ENCODE measurements at regions not wholly inside any gene's neighbourhood (a gene's known extent, or its start where the extent isn't known, plus 50 kb on each side); places are given as distances from the start of the nearest gene placed in this dataset.
A peak's percentile ranks its signal among the peaks of the same experiment; 100 is the strongest.
"Not testable (repeated sequence)": the region's sequence is repeated elsewhere in the genome, so short reads cannot be mapped to it uniquely, and the experiment has no call there.

DNA sequence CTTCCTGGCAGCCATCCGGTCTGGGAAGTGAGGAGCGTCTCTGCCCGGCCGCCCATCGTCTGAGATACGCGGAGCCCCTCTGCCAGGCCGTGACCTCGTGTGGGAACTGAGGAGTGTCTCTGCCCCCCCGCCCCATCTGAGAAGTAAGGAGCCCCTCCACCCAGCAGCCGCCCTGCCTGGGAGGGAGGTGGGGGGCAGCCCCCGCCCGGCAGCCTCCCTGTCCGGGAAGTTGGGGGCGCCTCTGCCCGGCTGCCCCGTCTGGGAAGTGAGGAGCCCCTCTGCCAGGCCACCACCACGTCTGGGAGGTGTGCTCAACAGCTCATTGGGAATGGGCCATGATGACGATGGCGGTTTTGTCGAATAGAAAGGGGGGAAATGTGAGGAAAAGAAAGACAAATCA lies 130.4 kb downstream of the OR52B4 start:
- H2AK5ac ChIP-seq (ENCODE audit: low read depth, low read length); H3K4me3 ChIP-seq (ENCODE audit: low read length in 2 of 2); H3K9ac ChIP-seq (ENCODE audit: low read depth, low read length, poor library complexity); H3K36me3 ChIP-seq (replicated peaks in 1 of 2; ENCODE audit: control insufficient read depth in 2 of 2, insufficient read depth in 2 of 2, low read length in 2 of 2); H3K27me3 ChIP-seq (ENCODE audit: control insufficient read depth in 3 of 3, insufficient read depth in 3 of 3, low read depth in 1 of 3, low read length in 3 of 3); H4K91ac ChIP-seq (ENCODE audit: low read depth, low read length, poor library complexity); H3K18ac ChIP-seq (ENCODE audit: low read length); H3K14ac ChIP-seq (ENCODE audit: low read length); H3K4me2 ChIP-seq (ENCODE audit: insufficient read depth, low read length, poor library complexity, severe bottlenecking); H3K23ac ChIP-seq (ENCODE audit: low read depth, low read length, poor library complexity); H3K4ac ChIP-seq (ENCODE audit: low read length); H2BK5ac ChIP-seq (ENCODE audit: low read length); H2AFZ ChIP-seq (ENCODE audit: low read length); H2BK120ac ChIP-seq (ENCODE audit: low read depth, low read length); H3K4me1 ChIP-seq (ENCODE audit: control insufficient read depth in 2 of 2, insufficient read depth in 1 of 2, low read depth in 1 of 2, low read length in 2 of 2); H2BK12ac ChIP-seq (ENCODE audit: low read length); H4K8ac ChIP-seq (ENCODE audit: low read depth, low read length); H3K79me1 ChIP-seq (ENCODE audit: low read depth, low read length); H3K27ac ChIP-seq (replicated peaks; ENCODE audit: low read length); DNase-seq (ENCODE audit: low spot score); H3K9me3 ChIP-seq (replicated peaks in 1 of 2; ENCODE audit: control insufficient read depth in 2 of 2, insufficient read depth in 1 of 2, low read depth in 1 of 2, low read length in 2 of 2); H2BK15ac ChIP-seq (ENCODE audit: low read length): not testable (repeated sequence)
- WGBS, 2 donors (ENCODE audit: extremely low coverage in 2 of 2, insufficient read length in 2 of 2, insufficient replicate concordance in 1 of 2), result no CpG with 5 or more reads among the region's 21 CpGs

GRCh38 chr11:4218857-4219256 lies 124.3 kb downstream of the RRM1 start:
- not testable (repeated sequence) for H3K14ac ChIP-seq (ENCODE audit: low read length); H3K23ac ChIP-seq (ENCODE audit: low read depth, low read length, poor library complexity); H3K4me1 ChIP-seq (ENCODE audit: control insufficient read depth in 2 of 2, insufficient read depth in 1 of 2, low read depth in 1 of 2, low read length in 2 of 2); H2AFZ ChIP-seq (ENCODE audit: low read length); H3K79me1 ChIP-seq (ENCODE audit: low read depth, low read length); H3K36me3 ChIP-seq (replicated peaks in 1 of 2; ENCODE audit: control insufficient read depth in 2 of 2, insufficient read depth in 2 of 2, low read length in 2 of 2); H3K27ac ChIP-seq (replicated peaks; ENCODE audit: low read length); H3K9ac ChIP-seq (ENCODE audit: low read depth, low read length, poor library complexity); H3K4me3 ChIP-seq (ENCODE audit: low read length in 2 of 2); H2BK12ac ChIP-seq (ENCODE audit: low read length); H2BK15ac ChIP-seq (ENCODE audit: low read length); H4K91ac ChIP-seq (ENCODE audit: low read depth, low read length, poor library complexity); H2AK5ac ChIP-seq (ENCODE audit: low read depth, low read length); H3K4me2 ChIP-seq (ENCODE audit: insufficient read depth, low read length, poor library complexity, severe bottlenecking); H3K9me3 ChIP-seq (replicated peaks in 1 of 2; ENCODE audit: control insufficient read depth in 2 of 2, insufficient read depth in 1 of 2, low read depth in 1 of 2, low read length in 2 of 2); H2BK120ac ChIP-seq (ENCODE audit: low read depth, low read length); H2BK5ac ChIP-seq (ENCODE audit: low read length); H3K4ac ChIP-seq (ENCODE audit: low read length); H3K18ac ChIP-seq (ENCODE audit: low read length); H4K8ac ChIP-seq (ENCODE audit: low read depth, low read length); DNase-seq (ENCODE audit: low spot score)
- peaks cover 0 to 13% (median 0%) of the 10 kb centered on the region in 3 experiments for H3K27me3 ChIP-seq (ENCODE audit: control insufficient read depth in 3 of 3, insufficient read depth in 3 of 3, low read depth in 1 of 3, low read length in 3 of 3)
- WGBS, 2 donors (ENCODE audit: extremely low coverage in 2 of 2, insufficient read length in 2 of 2, insufficient replicate concordance in 1 of 2), result no CpG with 5 or more reads among the region's 4 CpGs

DNA sequence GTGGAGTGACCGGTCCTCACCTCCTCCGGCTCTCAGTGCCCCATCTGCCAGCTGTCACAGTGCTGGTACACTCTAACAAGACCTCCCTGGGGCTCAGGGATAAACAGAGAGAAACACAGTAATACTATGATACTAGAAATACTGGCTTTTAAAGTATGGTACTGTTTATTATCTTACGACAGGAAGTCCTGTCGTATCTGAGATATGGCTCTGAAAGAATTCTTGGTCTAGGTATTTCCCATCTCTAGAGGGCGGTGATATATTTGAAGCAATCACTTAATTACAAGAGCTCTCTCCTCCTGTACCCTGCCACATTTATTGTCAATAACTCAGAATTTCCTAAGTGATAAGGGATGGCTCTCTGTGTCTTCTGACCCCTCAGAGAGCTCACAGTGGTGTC lies 119.1 kb downstream of the RRM1 start:
- no CpG with 5 or more reads among the region's 5 CpGs for WGBS, 2 donors (ENCODE audit: extremely low coverage in 2 of 2, insufficient read length in 2 of 2, insufficient replicate concordance in 1 of 2)
- no peak overlapping the region for H3K27ac ChIP-seq (replicated peaks; ENCODE audit: low read length)
- no peak overlapping the region for H3K14ac ChIP-seq (ENCODE audit: low read length)

DNA sequence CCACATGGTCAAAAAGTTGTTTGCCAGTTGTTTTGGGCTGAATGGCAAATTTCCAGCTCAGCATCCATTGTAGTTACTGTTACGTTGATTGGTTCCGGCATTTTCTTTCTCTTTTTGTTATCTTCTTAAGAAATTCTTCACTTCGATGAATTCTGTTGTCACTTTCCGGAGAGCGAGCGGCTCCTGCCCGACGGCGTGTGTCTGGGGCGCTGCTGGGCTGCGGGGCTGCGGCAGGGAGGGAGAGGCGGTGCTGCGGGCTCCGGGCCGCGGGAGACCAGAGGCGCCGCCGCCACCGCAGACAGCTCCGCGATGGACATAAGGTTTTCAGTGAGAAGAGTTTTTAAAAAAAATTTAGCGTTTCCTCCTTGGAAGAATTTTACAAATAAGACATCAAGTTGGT lies 117.4 kb downstream of the RRM1 start:
- Histone ChIP-seq H3K9ac (ENCODE audit: low read depth, low read length, poor library complexity) (no peak overlapping the region), H3K18ac (ENCODE audit: low read length) (no peak overlapping the region), H4K91ac (ENCODE audit: low read depth, low read length, poor library complexity) (no peak overlapping the region), H3K4me1 (ENCODE audit: control insufficient read depth in 2 of 2, insufficient read depth in 1 of 2, low read depth in 1 of 2, low read length in 2 of 2) (no peaks in the 10 kb centered on the region), H2BK15ac (ENCODE audit: low read length) (no peak overlapping the region), H4K8ac (ENCODE audit: low read depth, low read length) (no peak overlapping the region), H2BK5ac (ENCODE audit: low read length) (no peak overlapping the region), H3K4ac (ENCODE audit: low read length) (no peak overlapping the region), H3K14ac (ENCODE audit: low read length) (no peak overlapping the region), H3K4me3 (ENCODE audit: low read length in 2 of 2) (no peak overlapping the region), H3K36me3 (replicated peaks in 1 of 2; ENCODE audit: control insufficient read depth in 2 of 2, insufficient read depth in 2 of 2, low read length in 2 of 2) (no peaks in the 10 kb centered on the region), H3K23ac (ENCODE audit: low read depth, low read length, poor library complexity) (no peak overlapping the region), H3K27me3 (ENCODE audit: control insufficient read depth in 3 of 3, insufficient read depth in 3 of 3, low read depth in 1 of 3, low read length in 3 of 3) (peaks cover 0 to 58% (median 9%) of the 10 kb centered on the region in 3 experiments), H2BK12ac (ENCODE audit: low read length) (no peak overlapping the region), H3K9me3 (replicated peaks in 1 of 2; ENCODE audit: control insufficient read depth in 2 of 2, insufficient read depth in 1 of 2, low read depth in 1 of 2, low read length in 2 of 2) (no peaks in the 10 kb centered on the region), H2BK120ac (ENCODE audit: low read depth, low read length) (no peak overlapping the region), H2AFZ (ENCODE audit: low read length) (peak overlapping the region; percentile 35), H3K27ac (replicated peaks; ENCODE audit: low read length) (no peak overlapping the region), H3K4me2 (ENCODE audit: insufficient read depth, low read length, poor library complexity, severe bottlenecking) (peak overlapping the region; percentile 39), H2AK5ac (ENCODE audit: low read depth, low read length) (no peak overlapping the region), H3K79me1 (ENCODE audit: low read depth, low read length) (no peaks in the 10 kb centered on the region)
- no CpG with 5 or more reads among the region's 24 CpGs for WGBS, 2 donors (ENCODE audit: extremely low coverage in 2 of 2, insufficient read length in 2 of 2, insufficient replicate concordance in 1 of 2)
- peak; percentile 6 for DNase-seq (ENCODE audit: low spot score)

More for the DNA sequence above, 119.1 kb downstream of the RRM1 start:
- Histone ChIP-seq H3K4me2 (ENCODE audit: insufficient read depth, low read length, poor library complexity, severe bottlenecking) (no peak overlapping the region), H3K18ac (ENCODE audit: low read length) (no peak overlapping the region), H2BK12ac (ENCODE audit: low read length) (no peak overlapping the region), H2BK5ac (ENCODE audit: low read length) (no peak overlapping the region), H2AK5ac (ENCODE audit: low read depth, low read length) (no peak overlapping the region), H4K8ac (ENCODE audit: low read depth, low read length) (no peak overlapping the region), H3K9me3 (replicated peaks in 1 of 2; ENCODE audit: control insufficient read depth in 2 of 2, insufficient read depth in 1 of 2, low read depth in 1 of 2, low read length in 2 of 2) (no peaks in the 10 kb centered on the region), H2BK120ac (ENCODE audit: low read depth, low read length) (no peak overlapping the region), H4K91ac (ENCODE audit: low read depth, low read length, poor library complexity) (no peak overlapping the region), H3K79me1 (ENCODE audit: low read depth, low read length) (no peaks in the 10 kb centered on the region), H3K4me3 (ENCODE audit: low read length in 2 of 2) (no peak overlapping the region), H3K23ac (ENCODE audit: low read depth, low read length, poor library complexity) (no peak overlapping the region), H3K4me1 (ENCODE audit: control insufficient read depth in 2 of 2, insufficient read depth in 1 of 2, low read depth in 1 of 2, low read length in 2 of 2) (no peaks in the 10 kb centered on the region), H3K27me3 (ENCODE audit: control insufficient read depth in 3 of 3, insufficient read depth in 3 of 3, low read depth in 1 of 3, low read length in 3 of 3) (peaks cover 0 to 58% (median 9%) of the 10 kb centered on the region in 3 experiments), H2BK15ac (ENCODE audit: low read length) (no peak overlapping the region), H3K36me3 (replicated peaks in 1 of 2; ENCODE audit: control insufficient read depth in 2 of 2, insufficient read depth in 2 of 2, low read length in 2 of 2) (no peaks in the 10 kb centered on the region), H2AFZ (ENCODE audit: low read length) (no peak overlapping the region), H3K9ac (ENCODE audit: low read depth, low read length, poor library complexity) (no peak overlapping the region), H3K4ac (ENCODE audit: low read length) (no peak overlapping the region)
- no peak for DNase-seq (ENCODE audit: low spot score)

Measured in neuronal stem cell (in vitro differentiated cells).